Esophagus squamous epithelium (tissue), 5 donors: ENCODE measurements at regions not wholly inside any gene's neighbourhood (a gene's known extent, or its start where the extent isn't known, plus 50 kb on each side); places are given as distances from the start of the nearest gene placed in this dataset.

Experiments
- DNase-seq: peaks from one replicate; lab custom pipeline; 2025; lab: John Stamatoyannopoulos, UW
- H3K27ac ChIP-seq, 4 donors: fragments of 200-600 bp; sonication (generic); one replicate each; pipeline ENCODE4 v1.5.1; 2016 to 2019; ENCODE audit warnings: mild to moderate bottlenecking in 1 of 4
- H3K27me3 ChIP-seq, 4 donors: fragments of 200-600 bp; sonication (generic); 1 replicate in 3 of 4; 2 replicates in 1 of 4; pipeline versions ENCODE4 v1.5.1 to v1.6.0; 2017 to 2021; ENCODE audit warnings: antibody characterized with exemption in 1 of 4
- H3K36me3 ChIP-seq, 3 donors: fragments of 200-600 bp; sonication (generic); one replicate each; pipeline ENCODE4 v1.5.1; 2016 to 2019
- H3K4me1 ChIP-seq, 3 donors: fragments of 200-600 bp; sonication (generic); one replicate each; pipeline ENCODE4 v1.5.1; 2017 to 2019
- H3K4me3 ChIP-seq, 4 donors: fragments of 200-600 bp; sonication (generic); 1 replicate in 3 of 4; 2 replicates in 1 of 4; pipeline ENCODE4 v1.5.1; 2016 to 2019; ENCODE audit warnings: mild to moderate bottlenecking in 2 of 4, moderate library complexity in 1 of 4
- H3K9me3 ChIP-seq, 3 donors: fragments of 200-600 bp; sonication (generic); one replicate each; pipeline ENCODE4 v1.5.1; 2016 to 2019
- POLR2A ChIP-seq, 4 donors: fragments of 450-650 bp; IDR thresholded peaks; one replicate each; pipeline ENCODE4 v1.6.1; 2017; ENCODE audit warnings: antibody characterized with exemption in 4 of 4, mild to moderate bottlenecking in 4 of 4, moderate library complexity in 3 of 4
- WGBS, 2 donors: methylation state at CpG; one replicate each; pipeline ENCODE4 v1.1.5; 2018; 5-methylcytosine and 5-hydroxymethylcytosine counted together
- intact Hi-C: fragments of 100-400 bp; cut with DNase I; formaldehyde crosslinking; loops from one replicate; pipeline ENCODE4 v1.15.0; 2022
- TF ChIP-seq, protein P1 (sequence below), 6 experiments: fragments of 450-650 bp in 4 of 6; fragments of 200-600 bp in 2 of 6; sonication (generic) in 2 of 6; IDR thresholded peaks; one replicate each; pipeline ENCODE4 v1.5.1; 2016 to 2019; ENCODE audit warnings: antibody characterized with exemption in 6 of 6, mild to moderate bottlenecking in 4 of 6, moderate library complexity in 4 of 6
- donor health status: DM: yes; HTN: yes; CAD: no.

GRCh38 chr1:222074317-222074716 is 332.4 kb upstream of the DUSP10 start:
- intact Hi-C loops: no loop called here
- no peak overlapping the region for H3K27ac ChIP-seq
- no peaks in the 10 kb centered on the region for H3K27me3 ChIP-seq
- DNase-seq: no peak
- H3K36me3 ChIP-seq: no peaks in the 10 kb centered on the region
- H3K4me1 ChIP-seq: peaks cover 0 to 3% (median 0%) of the 10 kb centered on the region in 3 donors
- no peak for TF ChIP-seq POLR2A (IDR thresholded peaks at IDR 0.05)
- TF ChIP-seq, protein P1, sequence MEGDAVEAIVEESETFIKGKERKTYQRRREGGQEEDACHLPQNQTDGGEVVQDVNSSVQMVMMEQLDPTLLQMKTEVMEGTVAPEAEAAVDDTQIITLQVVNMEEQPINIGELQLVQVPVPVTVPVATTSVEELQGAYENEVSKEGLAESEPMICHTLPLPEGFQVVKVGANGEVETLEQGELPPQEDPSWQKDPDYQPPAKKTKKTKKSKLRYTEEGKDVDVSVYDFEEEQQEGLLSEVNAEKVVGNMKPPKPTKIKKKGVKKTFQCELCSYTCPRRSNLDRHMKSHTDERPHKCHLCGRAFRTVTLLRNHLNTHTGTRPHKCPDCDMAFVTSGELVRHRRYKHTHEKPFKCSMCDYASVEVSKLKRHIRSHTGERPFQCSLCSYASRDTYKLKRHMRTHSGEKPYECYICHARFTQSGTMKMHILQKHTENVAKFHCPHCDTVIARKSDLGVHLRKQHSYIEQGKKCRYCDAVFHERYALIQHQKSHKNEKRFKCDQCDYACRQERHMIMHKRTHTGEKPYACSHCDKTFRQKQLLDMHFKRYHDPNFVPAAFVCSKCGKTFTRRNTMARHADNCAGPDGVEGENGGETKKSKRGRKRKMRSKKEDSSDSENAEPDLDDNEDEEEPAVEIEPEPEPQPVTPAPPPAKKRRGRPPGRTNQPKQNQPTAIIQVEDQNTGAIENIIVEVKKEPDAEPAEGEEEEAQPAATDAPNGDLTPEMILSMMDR (IDR thresholded peaks at IDR 0.05): no peak
- H3K9me3 ChIP-seq: no peaks in the 10 kb centered on the region
- no peak overlapping the region for H3K4me3 ChIP-seq
- WGBS, 2 donors: 63 to 67% methylated on average over 1 of the region's 1 CpG

GRCh38 chr1:222073307-222073995 is 331.6 kb upstream of the DUSP10 start:
- Histone ChIP-seq H3K36me3 (no peaks in the 10 kb centered on the region), H3K9me3 (no peaks in the 10 kb centered on the region), H3K4me1 (peaks cover 0 to 3% (median 0%) of the 10 kb centered on the region in 3 donors), H3K27me3 (no peaks in the 10 kb centered on the region), H3K27ac (no peak overlapping the region), H3K4me3 (no peak overlapping the region)
- DNase-seq: no peak
- intact Hi-C loops: no loop called here
- TF ChIP-seq, protein P1 (IDR thresholded peaks at IDR 0.05): no peak
- no peak for TF ChIP-seq POLR2A (IDR thresholded peaks at IDR 0.05)
- 71% methylated on average over 2 of the region's 2 CpGs for WGBS, 2 donors

DNA sequence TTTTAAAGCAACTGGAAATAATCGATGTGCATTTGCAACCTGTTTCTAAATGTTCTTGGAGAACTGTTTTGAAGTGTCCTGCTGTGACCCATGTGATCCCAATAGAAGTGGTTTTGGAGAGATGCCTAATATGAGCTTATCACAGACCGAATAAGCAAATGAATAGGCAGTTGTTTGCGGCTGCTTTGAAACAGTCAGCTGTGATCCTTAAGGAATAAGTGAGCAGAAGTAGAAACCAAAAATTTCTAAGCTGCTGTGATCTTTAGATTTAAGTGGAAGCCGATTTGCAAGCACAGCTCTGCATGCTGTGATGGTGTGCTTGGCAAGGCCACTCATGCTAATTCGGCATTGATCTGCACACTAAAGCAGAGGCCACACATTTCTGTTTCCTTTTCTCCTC is 329.5 kb upstream of the DUSP10 start:
- WGBS, 2 donors: 54 to 67% methylated on average over 5 of the region's 5 CpGs
- TF ChIP-seq, protein P1 (IDR thresholded peaks at IDR 0.05): no peak
- TF ChIP-seq POLR2A (IDR thresholded peaks at IDR 0.05): no peak
- no peaks in the 10 kb centered on the region for H3K27me3 ChIP-seq
- no peaks in the 10 kb centered on the region for H3K36me3 ChIP-seq
- H3K4me1 ChIP-seq: peaks cover 0 to 3% (median 0%) of the 10 kb centered on the region in 3 donors
- no peaks in the 10 kb centered on the region for H3K9me3 ChIP-seq
- intact Hi-C loops: no loop called here
- no peak overlapping the region for H3K4me3 ChIP-seq
- no peak for DNase-seq
- H3K27ac ChIP-seq: no peak overlapping the region

DNA sequence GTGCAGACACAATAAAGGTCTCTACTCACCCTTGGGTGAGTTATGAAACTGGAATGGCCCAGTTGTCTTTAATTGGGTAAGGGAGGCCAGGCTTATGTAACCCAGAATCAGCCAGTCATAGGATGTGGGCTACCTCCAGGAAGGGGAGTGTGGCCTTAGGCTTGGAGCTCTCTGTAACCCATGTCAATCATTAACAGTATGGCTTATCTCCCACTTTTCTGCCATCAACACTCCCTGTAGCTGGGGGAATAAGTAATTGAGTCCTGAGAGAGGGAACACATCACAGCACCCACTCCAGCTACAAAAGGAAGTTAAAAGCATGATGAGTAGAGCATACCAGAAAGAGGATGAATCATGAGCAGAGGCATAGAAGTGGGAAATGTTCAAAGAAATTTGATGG is 327.0 kb upstream of the DUSP10 start:
- Histone ChIP-seq H3K36me3 (no peaks in the 10 kb centered on the region), H3K27me3 (no peaks in the 10 kb centered on the region), H3K4me1 (peaks cover 0 to 3% (median 0%) of the 10 kb centered on the region in 3 donors), H3K4me3 (no peak overlapping the region), H3K9me3 (peaks cover 0 to 10% (median 8%) of the 10 kb centered on the region in 3 donors), H3K27ac (peak overlapping the region in 1 of 4 donors; percentile 30)
- intact Hi-C loops: no loop called here
- TF ChIP-seq, protein P1 (IDR thresholded peaks at IDR 0.05): no peak
- TF ChIP-seq POLR2A (IDR thresholded peaks at IDR 0.05): no peak
- no peak for DNase-seq

- DNase-seq: no peak
- Histone ChIP-seq H3K4me1 (no peaks in the 10 kb centered on the region), H3K36me3 (no peaks in the 10 kb centered on the region), H3K9me3 (peaks cover 0 to 11% (median 8%) of the 10 kb centered on the region in 3 donors), H3K4me3 (no peak overlapping the region), H3K27me3 (no peaks in the 10 kb centered on the region), H3K27ac (no peak overlapping the region)
- intact Hi-C loops: no loop called here
- TF ChIP-seq, protein P1 (IDR thresholded peaks at IDR 0.05): no peak
- no peak for TF ChIP-seq POLR2A (IDR thresholded peaks at IDR 0.05)
- 71 to 90% methylated on average over 5 of the region's 6 CpGs for WGBS, 2 donors
These were observed 326.2 kb upstream of the DUSP10 start for GRCh38 chr1:222068101-222068500.
